Smooth muscle cell (in vitro differentiated cells): ENCODE measurements at regions not wholly inside any gene's neighbourhood (a gene's known extent, or its start where the extent isn't known, plus 50 kb on each side); places are given as distances from the start of the nearest gene placed in this dataset.
"Not testable (repeated sequence)": the region's sequence is repeated elsewhere in the genome, so short reads cannot be mapped to it uniquely, and the experiment has no call there.

ENCODE experiments used
- DNase-seq: peaks from one replicate; lab custom pipeline; 2025; ENCODE audit not compliant: unreplicated experiment; lab: John Stamatoyannopoulos, UW
- H2AFZ ChIP-seq: fragments of 200-600 bp; sonication (generic); 2 replicates; pipeline ENCODE4 v1.6.0; 2016; ENCODE audit warnings: antibody characterized with exemption, low read depth, mild to moderate bottlenecking
- H3F3A ChIP-seq: fragments of 200-600 bp; sonication (generic); 2 replicates; pipeline ENCODE4 v1.6.0; 2017; ENCODE audit warnings: antibody characterized with exemption, low read depth
- H3K27ac ChIP-seq: fragments of 200-600 bp; sonication (generic); 2 replicates; pipeline ENCODE4 v1.5.1; 2016; ENCODE audit warnings: low read depth, mild to moderate bottlenecking
- H3K27me3 ChIP-seq: fragments of 200-600 bp; sonication (generic); 2 replicates; pipeline ENCODE4 v1.6.1; 2016; ENCODE audit warnings: low read depth, mild to moderate bottlenecking
- H3K36me3 ChIP-seq: fragments of 200-600 bp; sonication (generic); 2 replicates; pipeline ENCODE4 v1.5.1; 2016; ENCODE audit warnings: low read depth
- H3K4me1 ChIP-seq: fragments of 200-600 bp; sonication (generic); 2 replicates; pipeline ENCODE4 v1.5.1; 2016; ENCODE audit warnings: low read depth
- H3K4me2 ChIP-seq: fragments of 200-600 bp; sonication (generic); 2 replicates; pipeline ENCODE4 v1.6.0; 2016; ENCODE audit warnings: mild to moderate bottlenecking
- H3K4me3 ChIP-seq: fragments of 200-600 bp; sonication (generic); 2 replicates; pipeline ENCODE4 v1.5.1; 2016; ENCODE audit warnings: mild to moderate bottlenecking
- H3K79me2 ChIP-seq: fragments of 200-600 bp; sonication (generic); 2 replicates; pipeline ENCODE4 v1.6.0; 2016; ENCODE audit warnings: low read depth, mild to moderate bottlenecking
- H3K9ac ChIP-seq: fragments of 200-600 bp; sonication (generic); 2 replicates; pipeline ENCODE4 v1.6.0; 2016; ENCODE audit warnings: low read depth
- H3K9me3 ChIP-seq: fragments of 200-600 bp; sonication (generic); replicated peaks from 2 replicates; pipeline ENCODE4 v1.5.1; 2016; ENCODE audit warnings: low read depth
- H4K20me1 ChIP-seq: fragments of 200-600 bp; sonication (generic); 2 replicates; pipeline ENCODE4 v1.6.0; 2016; ENCODE audit warnings: low read depth
- CTCF ChIP-seq: fragments of 200-600 bp; sonication (generic); IDR thresholded peaks from 2 replicates; pipeline ENCODE4 v1.5.1; 2017; ENCODE audit warnings: borderline replicate concordance, mild to moderate bottlenecking, antibody characterized with exemption; ENCODE audit not compliant: insufficient read depth, poor library complexity, severe bottlenecking
- WGBS: methylation state at CpG from one replicate; pipeline ENCODE4 v1.1.7; 2016; ENCODE audit warnings: low lambda C conversion rate; 5-methylcytosine and 5-hydroxymethylcytosine counted together

- H3K36me3 ChIP-seq = no peaks in the 10 kb centered on the region
- H3K4me2 ChIP-seq = no peak overlapping the region
- no peaks in the 10 kb centered on the region for H3F3A ChIP-seq
- no peak overlapping the region for H3K27ac ChIP-seq
- no peak overlapping the region for H3K9ac ChIP-seq
- WGBS = 96% methylated on average over 4 of the region's 4 CpGs
- H3K4me3 ChIP-seq = no peak overlapping the region
- no peaks in the 10 kb centered on the region for H3K9me3 ChIP-seq
- no peaks in the 10 kb centered on the region for H3K79me2 ChIP-seq
- no peaks in the 10 kb centered on the region for H3K27me3 ChIP-seq
- DNase-seq = no peak
- TF ChIP-seq CTCF = no peak
- H2AFZ ChIP-seq = no peak overlapping the region
- no peaks in the 10 kb centered on the region for H3K4me1 ChIP-seq
- H4K20me1 ChIP-seq = no peaks in the 10 kb centered on the region
Observed at GRCh38 chr9:30937106-30937505, 1447.3 kb upstream of the ACO1 start.

GRCh38 chr9:30942852-30943251, 1441.6 kb upstream of the ACO1 start:
- not testable (repeated sequence) for H3K9me3 ChIP-seq, H3F3A ChIP-seq, H4K20me1 ChIP-seq, H3K4me1 ChIP-seq, H3K4me3 ChIP-seq, H3K4me2 ChIP-seq, DNase-seq, H2AFZ ChIP-seq, H3K9ac ChIP-seq, H3K27me3 ChIP-seq, H3K27ac ChIP-seq, H3K79me2 ChIP-seq, H3K36me3 ChIP-seq
- 95% methylated on average over 2 of the region's 2 CpGs for WGBS

- Histone ChIP-seq H4K20me1 (no peaks in the 10 kb centered on the region), H2AFZ (no peak overlapping the region), H3K36me3 (no peaks in the 10 kb centered on the region), H3K4me3 (no peak overlapping the region), H3K9me3 (peaks cover 4% of the 10 kb centered on the region), H3F3A (no peaks in the 10 kb centered on the region), H3K27me3 (no peaks in the 10 kb centered on the region), H3K79me2 (no peaks in the 10 kb centered on the region), H3K9ac (no peak overlapping the region), H3K4me2 (no peak overlapping the region), H3K27ac (no peak overlapping the region), H3K4me1 (no peaks in the 10 kb centered on the region)
- DNase-seq = no peak
- 90% methylated on average over 21 of the region's 21 CpGs for WGBS
- no peak for TF ChIP-seq CTCF
Observed at GRCh38 chr9:30943446-30944224, 1440.8 kb upstream of the ACO1 start.

GRCh38 chr9:30944225-30944569, 1440.2 kb upstream of the ACO1 start:
- Histone ChIP-seq H4K20me1 (no peaks in the 10 kb centered on the region), H3K9me3 (peaks cover 4% of the 10 kb centered on the region), H3K79me2 (no peaks in the 10 kb centered on the region), H2AFZ (no peak overlapping the region), H3K4me3 (no peak overlapping the region), H3F3A (no peaks in the 10 kb centered on the region), H3K4me1 (no peaks in the 10 kb centered on the region), H3K36me3 (no peaks in the 10 kb centered on the region), H3K9ac (no peak overlapping the region), H3K27me3 (no peaks in the 10 kb centered on the region), H3K27ac (no peak overlapping the region), H3K4me2 (no peak overlapping the region)
- 97% methylated on average over 6 of the region's 6 CpGs for WGBS
- DNase-seq = no peak
- TF ChIP-seq CTCF = no peak
